D721Med (cell line): ENCODE measurements at regions not wholly inside any gene's neighbourhood (a gene's known extent, or its start where the extent isn't known, plus 50 kb on each side); places are given as distances from the start of the nearest gene placed in this dataset.
"Not testable (repeated sequence)": the region's sequence is repeated elsewhere in the genome, so short reads cannot be mapped to it uniquely, and the experiment has no call there.

Experiments used
- DNase-seq: peaks from one replicate; pipeline ENCODE4 v3.0.0; 2011; ENCODE audit warnings: low spot score; ENCODE audit not compliant: insufficient read length
- FAIRE-seq: peaks from 2 replicates; lab custom pipeline; 2011; peaks lifted over from hg19 to GRCh38; lab: Jason Lieb, UNC
- CTCF ChIP-seq: IDR thresholded peaks from 2 replicates; pipeline ENCODE4 v1.5.1; 2012; ENCODE audit warnings: mild to moderate bottlenecking, control low read depth; ENCODE audit not compliant: insufficient read depth; ENCODE audit errors: missing control alignments

- no peak for TF ChIP-seq CTCF
- DNase-seq (no peak), FAIRE-seq (no peak)
These were observed 257.4 kb upstream of the ATXN7L3B start for GRCh38 chr12:74280156-74280655.

GRCh38 chr12:74281401-74282180 is 256.0 kb upstream of the ATXN7L3B start:
- not testable (repeated sequence) for FAIRE-seq

GRCh38 chr12:74283646-74284045 is 254.0 kb upstream of the ATXN7L3B start:
- TF ChIP-seq CTCF, result no peak
- DNase-seq, result no peak
- FAIRE-seq, result no peak

More at GRCh38 chr12:74281401-74282180, 256.0 kb upstream of the ATXN7L3B start:
- DNase-seq, result not testable (repeated sequence)

GRCh38 chr12:74285773-74286172 is 251.9 kb upstream of the ATXN7L3B start:
- FAIRE-seq, result no peak
- no peak for TF ChIP-seq CTCF

GRCh38 chr12:74286254-74286653 is 251.4 kb upstream of the ATXN7L3B start:
- DNase-seq, result no peak
- FAIRE-seq, result peak; percentile 73
- no peak for TF ChIP-seq CTCF

More at GRCh38 chr12:74285773-74286172, 251.9 kb upstream of the ATXN7L3B start:
- DNase-seq, result no peak

GRCh38 chr12:74292351-74293194 is 245.1 kb upstream of the ATXN7L3B start:
- TF ChIP-seq CTCF, result no peak
- DNase-seq (no peak), FAIRE-seq (no peak)

- FAIRE-seq, result no peak
- DNase-seq, result no peak
- no peak for TF ChIP-seq CTCF
These were observed 243.9 kb upstream of the ATXN7L3B start for GRCh38 chr12:74293689-74294131.
